ENCODE measurements at regions not wholly inside any gene's neighbourhood (a gene's known extent, or its start where the extent isn't known, plus 50 kb on each side); places are given as distances from the start of the nearest gene placed in this dataset.

DNA sequence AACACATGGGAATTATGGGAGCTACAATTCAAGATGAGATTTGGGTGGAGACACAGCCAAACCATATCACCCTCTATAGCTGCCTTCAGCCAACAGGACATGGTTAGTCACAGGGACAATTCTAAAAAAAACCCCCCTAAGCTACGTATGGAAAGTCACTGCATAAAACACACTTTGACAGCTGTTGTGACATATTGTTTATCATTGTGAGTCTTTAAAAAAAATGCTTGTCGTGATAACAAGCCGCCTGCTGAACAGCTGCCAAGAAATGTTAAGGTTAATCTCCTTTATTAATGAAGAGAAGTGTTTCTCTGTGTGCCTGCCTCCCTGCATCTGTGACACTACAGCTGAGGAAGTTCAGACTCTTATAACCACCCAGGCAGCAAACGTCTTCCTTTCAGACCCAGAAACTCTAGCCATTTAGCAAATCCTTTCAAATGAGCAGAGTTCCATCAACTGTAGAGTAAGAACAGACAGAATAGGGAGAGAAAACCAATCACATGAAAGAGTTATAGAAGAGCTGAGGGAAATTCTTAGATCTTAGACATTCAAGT is 1459.6 kb upstream of the TMEM132C start:
- Histone ChIP-seq H2BK12ac (ENCODE audit: low read length) (no peak overlapping the region), H2BK120ac (ENCODE audit: low read depth, low read length) (no peak overlapping the region), H3K9me3 (replicated peaks in 1 of 2; ENCODE audit: control insufficient read depth in 2 of 2, insufficient read depth in 1 of 2, low read depth in 1 of 2, low read length in 2 of 2) (no peaks in the 10 kb centered on the region), H3K79me1 (ENCODE audit: low read depth, low read length) (no peaks in the 10 kb centered on the region), H3K4ac (ENCODE audit: low read length) (no peak overlapping the region), H3K14ac (ENCODE audit: low read length) (no peak overlapping the region), H4K8ac (ENCODE audit: low read depth, low read length) (no peak overlapping the region), H3K27me3 (ENCODE audit: control insufficient read depth in 3 of 3, insufficient read depth in 3 of 3, low read depth in 1 of 3, low read length in 3 of 3) (no peaks in the 10 kb centered on the region), H2BK15ac (ENCODE audit: low read length) (no peak overlapping the region), H3K9ac (ENCODE audit: low read depth, low read length, poor library complexity) (no peak overlapping the region), H2AFZ (ENCODE audit: low read length) (no peak overlapping the region), H2BK5ac (ENCODE audit: low read length) (no peak overlapping the region), H3K4me1 (ENCODE audit: control insufficient read depth in 2 of 2, insufficient read depth in 1 of 2, low read depth in 1 of 2, low read length in 2 of 2) (no peaks in the 10 kb centered on the region), H2AK5ac (ENCODE audit: low read depth, low read length) (no peak overlapping the region), H3K18ac (ENCODE audit: low read length) (no peak overlapping the region), H4K91ac (ENCODE audit: low read depth, low read length, poor library complexity) (no peak overlapping the region), H3K36me3 (replicated peaks in 1 of 2; ENCODE audit: control insufficient read depth in 2 of 2, insufficient read depth in 2 of 2, low read length in 2 of 2) (no peaks in the 10 kb centered on the region), H3K27ac (replicated peaks; ENCODE audit: low read length) (no peak overlapping the region), H3K4me3 (ENCODE audit: low read length in 2 of 2) (no peak overlapping the region), H3K4me2 (ENCODE audit: insufficient read depth, low read length, poor library complexity, severe bottlenecking) (no peak overlapping the region), H3K23ac (ENCODE audit: low read depth, low read length, poor library complexity) (no peak overlapping the region)
- no CpG with 5 or more reads among the region's 4 CpGs for WGBS, 2 donors (ENCODE audit: extremely low coverage in 2 of 2, insufficient read length in 2 of 2, insufficient replicate concordance in 1 of 2)
- DNase-seq (ENCODE audit: low spot score): no peak

- Histone ChIP-seq H2AFZ (ENCODE audit: low read length) (no peak overlapping the region), H3K9me3 (replicated peaks in 1 of 2; ENCODE audit: control insufficient read depth in 2 of 2, insufficient read depth in 1 of 2, low read depth in 1 of 2, low read length in 2 of 2) (no peaks in the 10 kb centered on the region), H3K36me3 (replicated peaks in 1 of 2; ENCODE audit: control insufficient read depth in 2 of 2, insufficient read depth in 2 of 2, low read length in 2 of 2) (no peaks in the 10 kb centered on the region), H3K4ac (ENCODE audit: low read length) (no peak overlapping the region), H2BK12ac (ENCODE audit: low read length) (no peak overlapping the region), H2BK15ac (ENCODE audit: low read length) (no peak overlapping the region), H4K8ac (ENCODE audit: low read depth, low read length) (no peak overlapping the region), H3K79me1 (ENCODE audit: low read depth, low read length) (no peaks in the 10 kb centered on the region), H4K91ac (ENCODE audit: low read depth, low read length, poor library complexity) (no peak overlapping the region), H2AK5ac (ENCODE audit: low read depth, low read length) (no peak overlapping the region), H3K4me2 (ENCODE audit: insufficient read depth, low read length, poor library complexity, severe bottlenecking) (no peak overlapping the region), H3K4me1 (ENCODE audit: control insufficient read depth in 2 of 2, insufficient read depth in 1 of 2, low read depth in 1 of 2, low read length in 2 of 2) (no peaks in the 10 kb centered on the region), H3K9ac (ENCODE audit: low read depth, low read length, poor library complexity) (no peak overlapping the region), H3K18ac (ENCODE audit: low read length) (no peak overlapping the region), H3K14ac (ENCODE audit: low read length) (no peak overlapping the region), H2BK120ac (ENCODE audit: low read depth, low read length) (no peak overlapping the region), H3K27ac (replicated peaks; ENCODE audit: low read length) (no peak overlapping the region), H3K23ac (ENCODE audit: low read depth, low read length, poor library complexity) (no peak overlapping the region), H3K27me3 (ENCODE audit: control insufficient read depth in 3 of 3, insufficient read depth in 3 of 3, low read depth in 1 of 3, low read length in 3 of 3) (no peaks in the 10 kb centered on the region), H3K4me3 (ENCODE audit: low read length in 2 of 2) (no peak overlapping the region), H2BK5ac (ENCODE audit: low read length) (no peak overlapping the region)
- DNase-seq (ENCODE audit: low spot score): no peak
- no CpG with 5 or more reads among the region's 3 CpGs for WGBS, 2 donors (ENCODE audit: extremely low coverage in 2 of 2, insufficient read length in 2 of 2, insufficient replicate concordance in 1 of 2)
Measured at GRCh38 chr12:126811391-126811790, 1455.6 kb upstream of the TMEM132C start.

DNA sequence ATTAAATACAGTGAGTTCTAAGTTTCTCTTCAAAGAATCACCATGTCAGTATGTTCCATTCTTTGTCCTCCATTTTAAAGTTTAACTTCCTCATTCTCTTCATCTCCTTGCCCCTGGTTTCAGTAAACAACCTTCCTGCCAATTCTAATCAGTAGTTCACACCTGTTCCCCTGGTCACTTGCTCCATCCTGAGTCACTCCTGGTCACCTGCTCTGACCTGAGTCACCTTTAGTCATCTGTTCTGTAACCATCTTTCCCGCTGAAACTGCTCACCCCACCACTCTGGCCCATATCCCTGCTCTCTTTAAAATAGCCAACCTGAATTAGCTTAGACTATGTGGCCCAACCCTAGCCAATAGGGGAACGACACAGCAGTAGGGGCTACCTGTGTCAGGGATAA is 1447.4 kb upstream of the TMEM132C start:
- Histone ChIP-seq H2AK5ac (ENCODE audit: low read depth, low read length) (no peak overlapping the region), H3K4me1 (ENCODE audit: control insufficient read depth in 2 of 2, insufficient read depth in 1 of 2, low read depth in 1 of 2, low read length in 2 of 2) (no peaks in the 10 kb centered on the region), H3K14ac (ENCODE audit: low read length) (no peak overlapping the region), H3K18ac (ENCODE audit: low read length) (no peak overlapping the region), H2BK120ac (ENCODE audit: low read depth, low read length) (no peak overlapping the region), H3K36me3 (replicated peaks in 1 of 2; ENCODE audit: control insufficient read depth in 2 of 2, insufficient read depth in 2 of 2, low read length in 2 of 2) (no peaks in the 10 kb centered on the region), H3K4me3 (ENCODE audit: low read length in 2 of 2) (no peak overlapping the region), H2AFZ (ENCODE audit: low read length) (no peak overlapping the region), H4K91ac (ENCODE audit: low read depth, low read length, poor library complexity) (no peak overlapping the region), H2BK15ac (ENCODE audit: low read length) (no peak overlapping the region), H4K8ac (ENCODE audit: low read depth, low read length) (no peak overlapping the region), H3K27me3 (ENCODE audit: control insufficient read depth in 3 of 3, insufficient read depth in 3 of 3, low read depth in 1 of 3, low read length in 3 of 3) (no peaks in the 10 kb centered on the region), H3K9me3 (replicated peaks in 1 of 2; ENCODE audit: control insufficient read depth in 2 of 2, insufficient read depth in 1 of 2, low read depth in 1 of 2, low read length in 2 of 2) (peaks cover 0 to 9% of the 10 kb centered on the region in 2 donors), H3K23ac (ENCODE audit: low read depth, low read length, poor library complexity) (no peak overlapping the region), H2BK12ac (ENCODE audit: low read length) (no peak overlapping the region), H3K79me1 (ENCODE audit: low read depth, low read length) (no peaks in the 10 kb centered on the region), H3K27ac (replicated peaks; ENCODE audit: low read length) (no peak overlapping the region), H3K4ac (ENCODE audit: low read length) (no peak overlapping the region), H2BK5ac (ENCODE audit: low read length) (no peak overlapping the region), H3K4me2 (ENCODE audit: insufficient read depth, low read length, poor library complexity, severe bottlenecking) (no peak overlapping the region), H3K9ac (ENCODE audit: low read depth, low read length, poor library complexity) (no peak overlapping the region)
- no CpG with 5 or more reads among the region's 2 CpGs for WGBS, 2 donors (ENCODE audit: extremely low coverage in 2 of 2, insufficient read length in 2 of 2, insufficient replicate concordance in 1 of 2)
- no peak for DNase-seq (ENCODE audit: low spot score)

GRCh38 chr12:126830778-126831680 is 1435.9 kb upstream of the TMEM132C start:
- Histone ChIP-seq H3K27ac (replicated peaks; ENCODE audit: low read length) (no peak overlapping the region), H2BK12ac (ENCODE audit: low read length) (no peak overlapping the region), H3K79me1 (ENCODE audit: low read depth, low read length) (no peaks in the 10 kb centered on the region), H4K8ac (ENCODE audit: low read depth, low read length) (no peak overlapping the region), H3K4ac (ENCODE audit: low read length) (no peak overlapping the region), H3K14ac (ENCODE audit: low read length) (no peak overlapping the region), H2BK5ac (ENCODE audit: low read length) (no peak overlapping the region), H3K18ac (ENCODE audit: low read length) (no peak overlapping the region), H3K23ac (ENCODE audit: low read depth, low read length, poor library complexity) (no peak overlapping the region), H2AK5ac (ENCODE audit: low read depth, low read length) (no peak overlapping the region), H4K91ac (ENCODE audit: low read depth, low read length, poor library complexity) (no peak overlapping the region), H3K4me2 (ENCODE audit: insufficient read depth, low read length, poor library complexity, severe bottlenecking) (no peak overlapping the region), H2BK120ac (ENCODE audit: low read depth, low read length) (no peak overlapping the region), H2BK15ac (ENCODE audit: low read length) (no peak overlapping the region), H3K36me3 (replicated peaks in 1 of 2; ENCODE audit: control insufficient read depth in 2 of 2, insufficient read depth in 2 of 2, low read length in 2 of 2) (no peaks in the 10 kb centered on the region), H3K4me3 (ENCODE audit: low read length in 2 of 2) (no peak overlapping the region), H3K9me3 (replicated peaks in 1 of 2; ENCODE audit: control insufficient read depth in 2 of 2, insufficient read depth in 1 of 2, low read depth in 1 of 2, low read length in 2 of 2) (no peaks in the 10 kb centered on the region), H2AFZ (ENCODE audit: low read length) (no peak overlapping the region), H3K4me1 (ENCODE audit: control insufficient read depth in 2 of 2, insufficient read depth in 1 of 2, low read depth in 1 of 2, low read length in 2 of 2) (no peaks in the 10 kb centered on the region), H3K9ac (ENCODE audit: low read depth, low read length, poor library complexity) (no peak overlapping the region), H3K27me3 (ENCODE audit: control insufficient read depth in 3 of 3, insufficient read depth in 3 of 3, low read depth in 1 of 3, low read length in 3 of 3) (no peaks in the 10 kb centered on the region)
- no peak for DNase-seq (ENCODE audit: low spot score)
- no CpG with 5 or more reads among the region's 2 CpGs for WGBS, 2 donors (ENCODE audit: extremely low coverage in 2 of 2, insufficient read length in 2 of 2, insufficient replicate concordance in 1 of 2)
